ENCODE measurements at regions not wholly inside any gene's neighbourhood (a gene's known extent, or its start where the extent isn't known, plus 50 kb on each side); places are given as distances from the start of the nearest gene placed in this dataset.

DNA sequence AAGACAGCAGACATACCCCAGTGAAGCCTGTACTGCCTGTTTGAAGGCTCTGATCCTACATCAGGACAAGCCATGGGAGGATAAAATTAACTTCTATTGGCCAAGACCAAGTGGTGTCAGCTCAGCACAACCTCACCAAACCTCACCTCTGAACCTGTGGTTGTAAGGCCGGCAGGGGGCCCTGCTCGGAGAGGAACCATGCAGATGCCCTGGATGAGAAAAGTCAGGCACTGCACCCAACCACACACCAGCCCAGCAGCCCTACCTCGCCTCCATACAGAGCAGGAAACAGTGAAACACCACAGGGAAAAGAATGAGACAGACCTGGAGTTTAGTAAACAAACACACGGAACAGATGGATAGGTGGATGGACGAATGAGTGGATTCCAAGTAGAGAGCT, 70.0 kb upstream of the PAX7 start:
- H3K4me3 ChIP-seq (ENCODE audit: low read depth, low read length) = no peak overlapping the region
- no peak for DNase-seq (ENCODE audit: low read depth)
- TF ChIP-seq, protein P1, sequence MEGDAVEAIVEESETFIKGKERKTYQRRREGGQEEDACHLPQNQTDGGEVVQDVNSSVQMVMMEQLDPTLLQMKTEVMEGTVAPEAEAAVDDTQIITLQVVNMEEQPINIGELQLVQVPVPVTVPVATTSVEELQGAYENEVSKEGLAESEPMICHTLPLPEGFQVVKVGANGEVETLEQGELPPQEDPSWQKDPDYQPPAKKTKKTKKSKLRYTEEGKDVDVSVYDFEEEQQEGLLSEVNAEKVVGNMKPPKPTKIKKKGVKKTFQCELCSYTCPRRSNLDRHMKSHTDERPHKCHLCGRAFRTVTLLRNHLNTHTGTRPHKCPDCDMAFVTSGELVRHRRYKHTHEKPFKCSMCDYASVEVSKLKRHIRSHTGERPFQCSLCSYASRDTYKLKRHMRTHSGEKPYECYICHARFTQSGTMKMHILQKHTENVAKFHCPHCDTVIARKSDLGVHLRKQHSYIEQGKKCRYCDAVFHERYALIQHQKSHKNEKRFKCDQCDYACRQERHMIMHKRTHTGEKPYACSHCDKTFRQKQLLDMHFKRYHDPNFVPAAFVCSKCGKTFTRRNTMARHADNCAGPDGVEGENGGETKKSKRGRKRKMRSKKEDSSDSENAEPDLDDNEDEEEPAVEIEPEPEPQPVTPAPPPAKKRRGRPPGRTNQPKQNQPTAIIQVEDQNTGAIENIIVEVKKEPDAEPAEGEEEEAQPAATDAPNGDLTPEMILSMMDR (conservative IDR thresholded peaks at IDR 0.05; ENCODE audit: low read depth, low read length) = no peak

DNA sequence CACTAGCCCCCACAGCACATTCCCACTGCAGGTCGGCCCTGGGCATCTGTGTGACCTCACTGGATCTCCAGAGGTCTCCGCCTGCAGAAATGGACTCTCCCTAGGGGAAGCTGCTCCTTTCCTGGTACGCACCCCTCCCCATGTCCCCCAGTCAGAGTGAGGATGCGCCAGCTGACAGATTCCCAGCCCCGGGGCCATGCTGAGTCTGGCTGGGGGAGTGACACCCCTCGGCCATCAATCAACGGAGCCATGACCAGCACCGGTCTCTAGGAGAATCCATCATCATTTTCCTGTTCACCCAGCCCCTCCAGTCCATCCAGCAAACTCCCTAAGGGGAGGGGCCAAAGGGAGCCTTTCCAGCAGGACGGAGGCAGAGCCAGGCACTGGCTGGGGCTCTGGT, 68.7 kb upstream of the PAX7 start:
- TF ChIP-seq, protein P1 (conservative IDR thresholded peaks at IDR 0.05; ENCODE audit: low read depth, low read length) = no peak
- DNase-seq (ENCODE audit: low read depth) = no peak

DNA sequence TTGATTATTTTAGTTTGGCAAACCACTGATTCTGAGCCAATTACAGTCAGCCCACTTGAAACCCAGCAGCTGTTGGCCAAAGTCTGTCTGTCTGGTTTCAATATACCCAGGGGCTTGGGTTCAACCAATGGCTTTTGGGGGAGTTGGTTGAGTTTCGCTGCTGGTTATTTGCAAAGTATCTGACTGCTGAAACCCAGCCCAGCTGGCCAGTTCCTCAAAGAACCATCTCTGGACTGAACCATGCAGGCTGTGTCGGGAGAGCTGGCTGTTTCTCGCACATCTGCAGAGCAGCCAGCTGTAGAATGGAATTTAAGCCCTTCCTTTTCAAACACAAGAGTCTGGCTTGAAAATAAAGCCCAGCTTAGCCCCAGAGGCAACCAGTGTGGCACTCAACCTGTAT, 66.0 kb upstream of the PAX7 start:
- no peak for DNase-seq (ENCODE audit: low read depth)
- TF ChIP-seq, protein P1 (conservative IDR thresholded peaks at IDR 0.05; ENCODE audit: low read depth, low read length) = no peak
- H3K4me3 ChIP-seq (ENCODE audit: low read depth, low read length) = no peak overlapping the region

More for the DNA sequence above, 68.7 kb upstream of the PAX7 start:
- no peak overlapping the region for H3K4me3 ChIP-seq (ENCODE audit: low read depth, low read length)

DNA sequence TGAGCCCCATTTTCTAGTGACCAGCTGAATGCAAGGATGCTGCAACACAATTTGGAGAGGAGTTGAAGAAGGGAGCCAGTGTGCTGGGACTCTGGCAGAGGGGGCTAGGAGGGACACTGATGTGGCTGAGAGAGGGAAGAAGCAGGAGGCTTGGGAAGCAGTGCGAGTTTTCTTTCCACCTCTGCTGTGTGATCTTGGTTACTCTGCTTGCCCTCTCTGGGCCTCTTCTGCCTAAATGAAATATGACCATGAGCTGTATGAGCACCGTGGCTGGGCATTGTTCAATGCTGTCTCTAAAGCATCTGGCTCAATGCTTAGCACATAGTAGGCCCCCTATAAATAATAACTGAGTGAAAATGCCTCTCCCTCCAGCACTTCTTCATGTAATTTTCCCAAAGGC, 65.3 kb upstream of the PAX7 start:
- DNase-seq (ENCODE audit: low read depth) = no peak
- TF ChIP-seq, protein P1 (conservative IDR thresholded peaks at IDR 0.05; ENCODE audit: low read depth, low read length) = no peak
- no peak overlapping the region for H3K4me3 ChIP-seq (ENCODE audit: low read depth, low read length)

DNA sequence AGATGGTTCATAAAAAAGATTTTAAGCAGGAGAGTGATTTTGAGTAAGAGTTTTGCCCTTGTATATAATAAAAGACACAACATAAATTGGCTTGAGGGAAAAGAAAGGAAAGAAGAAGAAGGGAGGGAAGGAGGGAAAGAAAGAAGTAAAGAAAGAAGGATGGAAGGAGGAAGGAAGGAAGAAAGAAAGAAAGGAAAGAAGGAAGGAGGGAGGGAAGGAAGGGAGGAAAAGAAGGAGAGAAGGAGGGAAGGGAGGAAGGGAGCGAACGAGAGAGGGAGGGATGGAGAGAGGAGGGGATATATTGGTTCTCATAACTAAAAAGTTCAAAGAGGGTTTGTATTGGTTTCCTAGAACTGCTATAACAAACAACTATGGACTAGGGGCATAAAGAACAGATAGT, 62.2 kb upstream of the PAX7 start:
- TF ChIP-seq, protein P1 (conservative IDR thresholded peaks at IDR 0.05; ENCODE audit: low read depth, low read length) = no peak

DNA sequence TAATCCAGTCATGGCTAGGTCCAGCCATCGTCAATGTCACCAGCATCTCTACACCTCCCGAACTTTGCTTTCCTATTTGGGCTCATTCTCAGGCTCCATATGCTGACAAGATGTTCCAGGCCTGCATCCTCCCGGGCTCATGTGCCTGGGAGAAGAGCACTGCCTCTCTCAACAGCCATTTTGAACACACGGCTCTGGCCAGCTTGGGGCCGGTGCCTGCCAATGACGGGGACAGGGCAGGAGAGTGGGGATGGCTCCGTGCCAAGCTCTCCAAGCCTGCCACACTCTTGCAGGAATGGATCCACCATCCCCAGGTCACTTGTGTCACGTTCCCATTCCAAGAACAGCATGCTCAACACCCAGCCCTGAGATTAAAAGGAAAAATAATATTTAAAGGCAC, 61.4 kb upstream of the PAX7 start:
- DNase-seq (ENCODE audit: low read depth) = no peak
- H3K4me3 ChIP-seq (ENCODE audit: low read depth, low read length) = no peak overlapping the region
- TF ChIP-seq, protein P1 (conservative IDR thresholded peaks at IDR 0.05; ENCODE audit: low read depth, low read length) = no peak

More for the DNA sequence above, 62.2 kb upstream of the PAX7 start:
- no peak for DNase-seq (ENCODE audit: low read depth)
- H3K4me3 ChIP-seq (ENCODE audit: low read depth, low read length) = no peak overlapping the region

DNA sequence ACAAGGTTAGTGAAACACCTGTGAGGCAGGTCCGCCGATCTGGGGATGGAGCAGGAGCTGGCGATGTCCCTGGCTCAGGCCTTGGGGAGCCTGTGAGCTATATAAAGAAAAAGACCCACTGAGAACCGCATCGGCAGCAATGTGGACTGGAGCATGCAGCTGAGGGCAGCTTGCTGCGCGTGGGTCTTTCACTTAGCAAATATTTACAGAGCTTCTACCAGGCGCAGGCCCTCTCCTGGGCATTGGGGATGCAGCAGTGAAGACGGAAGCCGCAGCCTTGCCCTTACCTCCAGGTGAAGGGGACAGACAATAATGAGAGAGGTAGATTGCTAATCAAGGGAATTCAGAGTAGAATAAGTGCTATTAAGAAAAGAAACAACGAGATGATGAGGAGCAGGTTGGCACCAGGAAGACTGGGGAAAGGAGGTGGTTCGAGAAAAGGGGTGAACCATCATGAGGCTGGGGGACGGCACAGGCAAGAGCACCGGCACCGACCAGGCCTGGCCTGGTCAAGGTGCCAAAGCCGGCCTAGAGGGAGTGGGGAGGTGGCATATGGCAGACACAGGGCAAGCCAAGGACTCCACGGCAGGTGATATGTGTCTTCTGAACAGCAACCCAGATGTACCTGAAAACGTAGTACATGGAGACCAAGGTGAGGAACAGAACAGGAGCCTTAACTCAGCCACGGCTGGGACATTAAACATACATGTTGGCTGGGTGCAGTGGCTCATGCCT, 60.7 kb upstream of the PAX7 start:
- DNase-seq (ENCODE audit: low read depth) = no peak
- TF ChIP-seq, protein P1 (conservative IDR thresholded peaks at IDR 0.05; ENCODE audit: low read depth, low read length) = no peak
- H3K4me3 ChIP-seq (ENCODE audit: low read depth, low read length) = no peak overlapping the region
